ENCODE measurements at regions not wholly inside any gene's neighbourhood (a gene's known extent, or its start where the extent isn't known, plus 50 kb on each side); places are given as distances from the start of the nearest gene placed in this dataset.

DNA sequence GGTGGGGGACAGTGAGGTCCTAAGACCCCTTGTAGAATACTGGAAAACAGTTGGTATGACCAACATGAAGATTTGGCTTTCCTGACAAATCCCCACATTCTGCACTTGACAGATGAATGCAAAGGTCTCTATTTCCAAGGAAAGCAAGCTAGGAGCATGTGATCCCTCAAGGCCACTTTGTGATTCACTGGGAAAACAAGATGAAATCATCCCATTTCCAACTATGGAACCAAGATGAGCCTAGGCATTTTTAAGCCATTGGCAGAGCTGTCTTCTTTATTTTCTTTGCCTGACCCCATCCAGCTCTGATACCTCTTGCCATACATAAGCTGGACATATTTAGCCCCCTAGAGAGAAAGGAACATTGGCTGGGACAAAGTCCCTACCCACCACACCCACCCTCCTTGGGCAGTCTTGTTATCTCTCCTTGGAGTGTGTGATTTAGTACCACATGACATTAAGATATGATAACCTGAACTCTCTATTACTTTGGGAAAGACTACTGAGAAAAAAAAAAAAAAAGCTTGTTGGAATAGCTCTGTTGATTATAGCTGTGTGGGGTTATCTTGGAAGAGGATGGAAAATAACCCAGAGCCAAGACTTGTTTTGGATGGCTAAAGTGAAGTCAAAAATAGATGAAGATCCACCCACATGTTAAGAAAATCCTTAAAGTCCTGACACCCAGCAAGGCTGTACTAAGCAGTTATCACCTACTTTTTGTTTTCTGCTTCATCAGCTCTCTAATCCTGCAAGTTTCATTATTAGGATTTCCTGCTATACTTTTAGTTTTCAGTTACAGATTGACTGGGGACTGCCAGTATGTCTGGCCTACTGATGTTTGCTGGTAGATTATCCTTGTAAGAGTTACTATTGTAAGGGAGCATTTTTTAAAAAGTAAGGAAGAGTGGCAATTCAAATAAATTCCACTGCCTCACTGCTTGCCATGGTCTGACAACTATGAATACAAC is 90.1 kb upstream of the PREP start:
- TF ChIP-seq, protein P1, sequence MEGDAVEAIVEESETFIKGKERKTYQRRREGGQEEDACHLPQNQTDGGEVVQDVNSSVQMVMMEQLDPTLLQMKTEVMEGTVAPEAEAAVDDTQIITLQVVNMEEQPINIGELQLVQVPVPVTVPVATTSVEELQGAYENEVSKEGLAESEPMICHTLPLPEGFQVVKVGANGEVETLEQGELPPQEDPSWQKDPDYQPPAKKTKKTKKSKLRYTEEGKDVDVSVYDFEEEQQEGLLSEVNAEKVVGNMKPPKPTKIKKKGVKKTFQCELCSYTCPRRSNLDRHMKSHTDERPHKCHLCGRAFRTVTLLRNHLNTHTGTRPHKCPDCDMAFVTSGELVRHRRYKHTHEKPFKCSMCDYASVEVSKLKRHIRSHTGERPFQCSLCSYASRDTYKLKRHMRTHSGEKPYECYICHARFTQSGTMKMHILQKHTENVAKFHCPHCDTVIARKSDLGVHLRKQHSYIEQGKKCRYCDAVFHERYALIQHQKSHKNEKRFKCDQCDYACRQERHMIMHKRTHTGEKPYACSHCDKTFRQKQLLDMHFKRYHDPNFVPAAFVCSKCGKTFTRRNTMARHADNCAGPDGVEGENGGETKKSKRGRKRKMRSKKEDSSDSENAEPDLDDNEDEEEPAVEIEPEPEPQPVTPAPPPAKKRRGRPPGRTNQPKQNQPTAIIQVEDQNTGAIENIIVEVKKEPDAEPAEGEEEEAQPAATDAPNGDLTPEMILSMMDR (IDR thresholded peaks at IDR 0.05; ENCODE audit: extremely low read depth, missing control alignments), result no peak
- peak; percentile 41 for DNase-seq (ENCODE audit: low spot score)

DNA sequence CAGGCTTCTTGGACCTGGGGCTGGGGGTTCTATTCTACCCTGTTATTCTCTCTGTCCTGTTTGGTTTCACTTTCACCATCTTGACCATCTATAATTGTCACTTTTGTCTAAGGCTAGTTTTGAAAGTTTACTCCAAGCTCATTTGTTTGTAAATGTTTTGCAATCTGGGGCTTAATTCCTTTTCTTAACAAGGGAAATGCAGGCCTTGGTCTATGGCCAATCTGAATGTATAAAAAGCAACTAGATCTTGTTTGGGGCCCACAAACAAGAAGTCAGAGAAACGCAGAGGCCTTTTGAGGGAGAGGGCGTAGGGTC is 86.3 kb upstream of the PREP start:
- DNase-seq (ENCODE audit: low spot score), result no peak
- TF ChIP-seq, protein P1 (IDR thresholded peaks at IDR 0.05; ENCODE audit: extremely low read depth, missing control alignments), result no peak

DNA sequence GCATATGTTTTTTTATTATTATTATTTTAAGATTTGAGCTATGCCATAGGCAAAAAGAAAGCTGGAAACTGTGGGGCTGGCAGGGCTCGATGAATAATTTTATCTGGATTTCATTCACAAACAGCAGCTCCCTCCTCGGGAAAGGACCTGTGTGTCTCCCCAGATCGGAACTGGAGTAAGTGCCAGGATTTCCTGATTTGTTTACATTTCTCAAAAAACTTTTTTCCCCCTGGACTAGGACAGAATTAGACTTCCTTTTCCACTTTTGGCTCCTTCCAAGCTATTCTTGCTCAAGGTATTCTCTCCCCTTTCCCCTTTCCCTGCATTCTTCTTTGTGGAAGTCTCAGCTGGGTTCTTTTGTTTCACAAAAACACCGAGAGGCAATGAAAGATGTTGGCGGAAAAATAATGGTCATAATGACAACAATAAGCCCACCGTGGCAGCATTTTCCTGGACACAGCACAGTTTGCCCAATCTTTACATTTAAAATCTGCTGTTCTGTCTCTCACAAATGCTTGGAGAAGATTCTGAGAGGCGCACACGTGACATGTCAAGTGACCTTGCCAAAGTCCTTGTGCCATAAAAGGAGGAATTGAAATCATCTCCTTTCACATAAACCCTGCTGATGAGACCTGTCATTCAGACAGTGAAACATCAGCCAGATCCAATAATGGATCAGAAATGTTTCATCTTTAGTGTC is 85.8 kb upstream of the PREP start:
- TF ChIP-seq, protein P1 (IDR thresholded peaks at IDR 0.05; ENCODE audit: extremely low read depth, missing control alignments), result no peak
- DNase-seq (ENCODE audit: low spot score), result no peak

DNA sequence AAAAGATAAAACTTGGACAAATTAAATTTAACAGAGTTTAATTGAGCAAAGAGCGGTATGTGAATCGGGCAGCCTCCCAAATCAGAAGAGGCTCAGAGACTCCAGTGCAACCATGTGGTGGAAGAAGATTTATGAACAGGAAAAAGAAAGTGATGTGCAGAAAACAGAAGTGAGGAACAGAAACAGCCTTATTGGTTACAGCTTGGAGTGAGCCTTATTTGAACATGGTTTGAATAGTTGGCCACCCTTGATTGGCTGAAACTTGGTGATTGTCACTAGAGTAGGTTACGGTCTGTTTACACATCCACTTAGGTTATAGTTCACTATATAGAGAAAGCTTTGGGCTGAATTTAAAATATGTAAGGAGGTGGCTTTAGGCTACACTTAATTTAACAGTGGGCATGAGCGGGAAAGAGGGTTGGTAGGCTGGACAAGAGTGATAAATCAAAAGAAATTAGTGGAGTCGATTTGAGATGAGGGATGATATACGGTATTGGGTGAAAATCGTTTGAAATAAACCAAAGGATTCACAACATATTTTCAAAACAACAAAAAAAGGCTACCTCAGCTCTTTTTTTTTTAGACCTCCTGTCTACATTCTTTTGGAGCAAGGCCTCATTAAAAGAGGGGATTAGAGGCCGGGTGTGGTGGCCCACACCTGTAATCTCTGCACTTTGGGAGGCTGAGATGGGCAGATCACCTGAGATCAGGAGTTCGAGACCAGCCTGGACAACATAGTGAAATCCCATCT is 84.3 kb upstream of the PREP start:
- TF ChIP-seq, protein P1 (IDR thresholded peaks at IDR 0.05; ENCODE audit: extremely low read depth, missing control alignments), result no peak
- DNase-seq (ENCODE audit: low spot score), result no peak

DNA sequence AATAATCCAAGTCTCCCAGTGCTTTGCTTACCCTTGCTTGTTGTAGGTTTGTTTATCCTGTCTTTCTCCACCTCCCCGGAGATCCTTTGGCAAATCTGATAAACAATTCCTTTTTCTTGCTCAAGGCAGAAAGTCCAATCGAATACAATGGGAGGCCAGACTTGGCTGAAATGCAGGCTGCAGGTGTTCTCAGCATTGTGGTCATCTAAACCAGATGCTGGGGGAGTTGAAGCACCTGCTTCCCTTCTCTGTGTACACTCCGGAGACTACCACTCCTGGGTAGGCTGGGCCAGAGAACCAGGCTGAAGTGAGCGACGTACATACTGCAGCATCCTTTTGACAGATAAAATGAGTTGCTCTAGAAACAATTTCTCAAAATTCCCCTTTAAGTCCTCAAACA is 82.6 kb upstream of the PREP start:
- TF ChIP-seq, protein P1 (IDR thresholded peaks at IDR 0.05; ENCODE audit: extremely low read depth, missing control alignments), result no peak
- no peak for DNase-seq (ENCODE audit: low spot score)

DNA sequence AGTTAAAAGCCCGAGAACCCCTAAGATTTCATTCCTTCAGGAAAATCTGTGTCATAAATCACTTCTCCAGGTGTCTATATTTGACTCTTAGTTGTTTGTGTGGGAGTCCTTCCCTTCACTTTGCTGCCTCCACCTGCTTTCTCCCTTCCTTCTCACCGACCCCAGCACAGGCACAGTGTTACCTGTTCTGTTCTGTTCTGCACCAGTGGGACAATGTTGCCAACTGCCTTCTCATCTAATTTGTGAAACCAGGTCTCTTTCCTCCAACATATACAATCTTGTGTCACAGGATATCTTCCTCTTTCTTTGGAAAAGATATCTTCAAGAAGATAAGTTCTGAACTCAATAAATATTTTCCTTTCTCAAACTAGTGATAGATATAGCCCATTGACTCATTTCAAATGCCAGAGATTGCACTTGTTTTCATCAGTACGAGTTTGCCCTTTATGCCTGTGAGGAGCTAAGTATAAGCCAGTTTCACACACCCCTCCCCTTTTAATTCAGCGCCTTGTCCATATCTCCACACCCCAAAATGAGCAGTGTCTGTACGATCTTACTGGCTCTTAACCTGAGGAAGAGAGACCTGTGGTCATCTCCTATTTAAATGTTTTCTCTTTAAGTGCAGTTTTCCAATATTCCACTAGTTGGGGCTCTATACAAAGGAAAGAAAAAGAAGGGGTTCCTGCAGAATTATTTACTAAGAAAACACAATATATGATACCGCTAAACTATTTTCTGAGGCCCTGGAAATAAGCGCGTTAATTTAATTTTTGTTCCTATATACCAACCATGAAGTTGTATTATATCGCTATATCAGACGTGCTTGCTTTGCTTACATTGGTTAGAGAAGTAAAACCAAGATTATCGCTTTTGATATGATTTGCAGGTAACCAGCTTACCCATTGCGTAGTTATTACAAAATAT is 81.6 kb upstream of the PREP start:
- TF ChIP-seq, protein P1 (IDR thresholded peaks at IDR 0.05; ENCODE audit: extremely low read depth, missing control alignments), result peak; percentile 42
- DNase-seq (ENCODE audit: low spot score), result peak; percentile 24
